ENCODE measurements at regions not wholly inside any gene's neighbourhood (a gene's known extent, or its start where the extent isn't known, plus 50 kb on each side); places are given as distances from the start of the nearest gene placed in this dataset.

- CTCF ChIA-PET, result no interaction called here
- POLR2A ChIA-PET, result no interaction called here
- Histone ChIP-seq H3K4me3 (ENCODE audit: low read depth in 2 of 2, low read length in 2 of 2) (no peak overlapping the region), H3K36me3 (ENCODE audit: control insufficient read depth, insufficient read depth, low read length) (peaks cover 4% of the 10 kb centered on the region), H3K9me3 (ENCODE audit: control insufficient read depth, insufficient read depth, low read depth, low read length) (no peaks in the 10 kb centered on the region), H3K27ac (ENCODE audit: low read length) (no peak overlapping the region), H3K4me1 (ENCODE audit: control insufficient read depth, insufficient read depth, low read length) (peaks cover 10% of the 10 kb centered on the region), H3K27me3 (ENCODE audit: control insufficient read depth, insufficient read depth, low read length) (no peaks in the 10 kb centered on the region)
- TF ChIP-seq POLR2AphosphoS5 (IDR thresholded peaks at IDR 0.05; ENCODE audit: low read depth, low read length) (no peak), CTCF (IDR thresholded peaks at IDR 0.05) (no peak), TCF7L2 (IDR thresholded peaks at IDR 0.05; ENCODE audit: low read depth, low read length) (no peak), SIN3A (IDR thresholded peaks at IDR 0.05; ENCODE audit: borderline replicate concordance, insufficient read depth, low read depth, low read length) (no peak)
- TF ChIP-seq, protein P1, sequence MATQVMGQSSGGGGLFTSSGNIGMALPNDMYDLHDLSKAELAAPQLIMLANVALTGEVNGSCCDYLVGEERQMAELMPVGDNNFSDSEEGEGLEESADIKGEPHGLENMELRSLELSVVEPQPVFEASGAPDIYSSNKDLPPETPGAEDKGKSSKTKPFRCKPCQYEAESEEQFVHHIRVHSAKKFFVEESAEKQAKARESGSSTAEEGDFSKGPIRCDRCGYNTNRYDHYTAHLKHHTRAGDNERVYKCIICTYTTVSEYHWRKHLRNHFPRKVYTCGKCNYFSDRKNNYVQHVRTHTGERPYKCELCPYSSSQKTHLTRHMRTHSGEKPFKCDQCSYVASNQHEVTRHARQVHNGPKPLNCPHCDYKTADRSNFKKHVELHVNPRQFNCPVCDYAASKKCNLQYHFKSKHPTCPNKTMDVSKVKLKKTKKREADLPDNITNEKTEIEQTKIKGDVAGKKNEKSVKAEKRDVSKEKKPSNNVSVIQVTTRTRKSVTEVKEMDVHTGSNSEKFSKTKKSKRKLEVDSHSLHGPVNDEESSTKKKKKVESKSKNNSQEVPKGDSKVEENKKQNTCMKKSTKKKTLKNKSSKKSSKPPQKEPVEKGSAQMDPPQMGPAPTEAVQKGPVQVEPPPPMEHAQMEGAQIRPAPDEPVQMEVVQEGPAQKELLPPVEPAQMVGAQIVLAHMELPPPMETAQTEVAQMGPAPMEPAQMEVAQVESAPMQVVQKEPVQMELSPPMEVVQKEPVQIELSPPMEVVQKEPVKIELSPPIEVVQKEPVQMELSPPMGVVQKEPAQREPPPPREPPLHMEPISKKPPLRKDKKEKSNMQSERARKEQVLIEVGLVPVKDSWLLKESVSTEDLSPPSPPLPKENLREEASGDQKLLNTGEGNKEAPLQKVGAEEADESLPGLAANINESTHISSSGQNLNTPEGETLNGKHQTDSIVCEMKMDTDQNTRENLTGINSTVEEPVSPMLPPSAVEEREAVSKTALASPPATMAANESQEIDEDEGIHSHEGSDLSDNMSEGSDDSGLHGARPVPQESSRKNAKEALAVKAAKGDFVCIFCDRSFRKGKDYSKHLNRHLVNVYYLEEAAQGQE (IDR thresholded peaks at IDR 0.05; ENCODE audit: insufficient read depth in 1 of 2, low read depth in 2 of 2, low read length in 1 of 2), result no peak
- no peak for DNase-seq (ENCODE audit: low read depth, low spot score)
- intact Hi-C loops (cut with micrococcal nuclease; ENCODE audit: unreplicated experiment), result no loop called here
- ATAC-seq, result peak; percentile 91
- no TSS peak for BruUV-seq (replicated peaks)
- in situ Hi-C loops (cut with HindIII; ENCODE audit: low pct_unique_long_range_greater_than_20kb, low sequenced_read_pairs), result no loop called here
Measured at GRCh38 chr6:144559865-144560593, 274.9 kb downstream of the UTRN start.

- intact Hi-C loops (cut with micrococcal nuclease; ENCODE audit: unreplicated experiment), result no loop called here
- in situ Hi-C loops (cut with HindIII; ENCODE audit: low pct_unique_long_range_greater_than_20kb, low sequenced_read_pairs), result no loop called here
- H3K9me3 ChIP-seq (ENCODE audit: control insufficient read depth, insufficient read depth, low read depth, low read length), result no peaks in the 10 kb centered on the region
- peaks cover 10% of the 10 kb centered on the region for H3K4me1 ChIP-seq (ENCODE audit: control insufficient read depth, insufficient read depth, low read length)
- ChIA-PET POLR2A (no interaction called here), CTCF (no interaction called here)
- TF ChIP-seq, protein P1 (IDR thresholded peaks at IDR 0.05; ENCODE audit: insufficient read depth in 1 of 2, low read depth in 2 of 2, low read length in 1 of 2), result no peak
- no peak for TF ChIP-seq SIN3A (IDR thresholded peaks at IDR 0.05; ENCODE audit: borderline replicate concordance, insufficient read depth, low read depth, low read length)
- no peak for TF ChIP-seq POLR2AphosphoS5 (IDR thresholded peaks at IDR 0.05; ENCODE audit: low read depth, low read length)
- TF ChIP-seq TCF7L2 (IDR thresholded peaks at IDR 0.05; ENCODE audit: low read depth, low read length), result no peak
- no peak for TF ChIP-seq CTCF (IDR thresholded peaks at IDR 0.05)
- BruUV-seq (replicated peaks), result no TSS peak
- no peak overlapping the region for H3K27ac ChIP-seq (ENCODE audit: low read length)
- H3K4me3 ChIP-seq (ENCODE audit: low read depth in 2 of 2, low read length in 2 of 2), result no peak overlapping the region
- peaks cover 3% of the 10 kb centered on the region; the same call in 1 of the 2 replicates for H3K36me3 ChIP-seq (ENCODE audit: control insufficient read depth, insufficient read depth, low read length)
- DNase-seq (ENCODE audit: low read depth, low spot score), result no peak
- no peaks in the 10 kb centered on the region for H3K27me3 ChIP-seq (ENCODE audit: control insufficient read depth, insufficient read depth, low read length)
- ATAC-seq, result no peak
Measured at GRCh38 chr6:144561455-144562043, 276.4 kb downstream of the UTRN start.
